ENCODE measurements at regions not wholly inside any gene's neighbourhood (a gene's known extent, or its start where the extent isn't known, plus 50 kb on each side); places are given as distances from the start of the nearest gene placed in this dataset.

GRCh38 chr3:193872265-193872753 is 263.6 kb upstream of the HES1 start:
- Mint-ChIP-seq H3K9me3 (ENCODE audit: low read depth) (no peaks in the 10 kb centered on the region), H3K36me3 (ENCODE audit: insufficient read depth) (no peaks in the 10 kb centered on the region), H3K4me1 (ENCODE audit: low read depth) (peaks cover 48% of the 10 kb centered on the region), H3K27me3 (peaks cover 15% of the 10 kb centered on the region), H3K4me3 (ENCODE audit: low read depth) (no peak overlapping the region), H3K27ac (peak overlapping the region; percentile 92)
- no peak for TF ChIP-seq CTCF (IDR thresholded peaks at IDR 0.05; ENCODE audit: unreplicated experiment)
- no peak for DNase-seq (ENCODE audit: low spot score, unreplicated experiment)

GRCh38 chr3:193873426-193874201 is 262.3 kb upstream of the HES1 start:
- peak overlapping the region; percentile 92 for H3K27ac Mint-ChIP-seq
- no peaks in the 10 kb centered on the region for H3K9me3 Mint-ChIP-seq (ENCODE audit: low read depth)
- peaks cover 7% of the 10 kb centered on the region for H3K27me3 Mint-ChIP-seq
- DNase-seq (ENCODE audit: low spot score, unreplicated experiment), result no peak
- H3K4me1 Mint-ChIP-seq (ENCODE audit: low read depth), result peaks cover 46% of the 10 kb centered on the region
- no peak for TF ChIP-seq CTCF (IDR thresholded peaks at IDR 0.05; ENCODE audit: unreplicated experiment)
- no peak overlapping the region for H3K4me3 Mint-ChIP-seq (ENCODE audit: low read depth)
- no peaks in the 10 kb centered on the region for H3K36me3 Mint-ChIP-seq (ENCODE audit: insufficient read depth)

- DNase-seq (ENCODE audit: low spot score, unreplicated experiment), result no peak
- Mint-ChIP-seq H3K4me3 (ENCODE audit: low read depth) (no peak overlapping the region), H3K27ac (no peak overlapping the region), H3K9me3 (ENCODE audit: low read depth) (no peaks in the 10 kb centered on the region), H3K4me1 (ENCODE audit: low read depth) (peaks cover 53% of the 10 kb centered on the region), H3K27me3 (peaks cover 4% of the 10 kb centered on the region), H3K36me3 (ENCODE audit: insufficient read depth) (no peaks in the 10 kb centered on the region)
- no peak for TF ChIP-seq CTCF (IDR thresholded peaks at IDR 0.05; ENCODE audit: unreplicated experiment)
Measured at GRCh38 chr3:193874512-193874911, 261.4 kb upstream of the HES1 start.

- Mint-ChIP-seq H3K27ac (peak overlapping the region; percentile 27), H3K4me3 (ENCODE audit: low read depth) (no peak overlapping the region), H3K36me3 (ENCODE audit: insufficient read depth) (no peaks in the 10 kb centered on the region), H3K9me3 (ENCODE audit: low read depth) (no peaks in the 10 kb centered on the region), H3K4me1 (ENCODE audit: low read depth) (peaks cover 56% of the 10 kb centered on the region), H3K27me3 (peaks cover 3% of the 10 kb centered on the region)
- no peak for DNase-seq (ENCODE audit: low spot score, unreplicated experiment)
- no peak for TF ChIP-seq CTCF (IDR thresholded peaks at IDR 0.05; ENCODE audit: unreplicated experiment)
Measured at GRCh38 chr3:193874997-193875593, 260.9 kb upstream of the HES1 start.

- Mint-ChIP-seq H3K9me3 (ENCODE audit: low read depth) (no peaks in the 10 kb centered on the region), H3K27ac (no peak overlapping the region), H3K36me3 (ENCODE audit: insufficient read depth) (no peaks in the 10 kb centered on the region), H3K27me3 (no peaks in the 10 kb centered on the region), H3K4me3 (ENCODE audit: low read depth) (no peak overlapping the region), H3K4me1 (ENCODE audit: low read depth) (peaks cover 54% of the 10 kb centered on the region)
- DNase-seq (ENCODE audit: low spot score, unreplicated experiment), result no peak
- TF ChIP-seq CTCF (IDR thresholded peaks at IDR 0.05; ENCODE audit: unreplicated experiment), result no peak
Measured at GRCh38 chr3:193875601-193876321, 260.2 kb upstream of the HES1 start.
